GM21381 (cell line): ENCODE measurements at regions not wholly inside any gene's neighbourhood (a gene's known extent, or its start where the extent isn't known, plus 50 kb on each side); places are given as distances from the start of the nearest gene placed in this dataset.
"Not testable (repeated sequence)": the region's sequence is repeated elsewhere in the genome, so short reads cannot be mapped to it uniquely, and the experiment has no call there.

ENCODE experiments used
- ATAC-seq: cut with Tn5 transposase; IDR thresholded peaks from one replicate; pipeline ENCODE4 v1.9.1; 2021; ENCODE audit warnings: mild to moderate bottlenecking, moderate library complexity; ENCODE audit not compliant: unreplicated experiment

DNA sequence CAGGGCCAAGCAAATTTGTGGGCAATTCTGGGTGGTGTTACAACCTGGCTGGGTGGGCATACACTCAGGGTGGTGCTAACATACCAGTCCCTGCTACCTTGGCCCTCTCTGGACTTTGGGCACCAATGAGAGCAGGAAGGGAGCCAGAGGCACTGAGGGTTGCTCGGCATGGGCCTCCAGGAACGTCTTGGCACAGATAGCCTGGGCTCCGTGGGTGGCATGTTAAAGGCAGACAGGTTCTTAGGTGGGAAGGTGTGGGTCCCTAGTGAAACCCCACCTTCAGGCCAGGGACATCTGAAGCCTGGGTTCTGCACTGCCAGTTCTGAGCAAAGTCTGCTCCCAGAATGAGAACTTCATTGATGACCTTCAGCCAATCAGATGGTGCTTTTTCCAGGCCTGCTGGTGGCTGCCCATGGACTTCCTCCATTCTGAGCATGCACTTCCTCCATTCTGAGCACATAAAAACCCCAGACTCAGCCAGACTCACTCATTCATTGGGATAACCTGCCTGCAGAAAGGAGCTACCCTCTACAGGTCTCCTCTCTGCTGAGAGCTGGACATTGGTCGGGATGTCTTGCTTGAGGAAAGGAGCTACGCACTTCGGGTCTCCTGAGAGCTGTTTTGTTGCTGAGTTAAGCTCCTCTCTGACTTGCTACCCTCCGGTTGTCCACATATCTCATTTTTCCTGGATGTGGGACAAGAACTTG, 2567.1 kb downstream of the PCDH9 start:
- no peak for ATAC-seq

DNA sequence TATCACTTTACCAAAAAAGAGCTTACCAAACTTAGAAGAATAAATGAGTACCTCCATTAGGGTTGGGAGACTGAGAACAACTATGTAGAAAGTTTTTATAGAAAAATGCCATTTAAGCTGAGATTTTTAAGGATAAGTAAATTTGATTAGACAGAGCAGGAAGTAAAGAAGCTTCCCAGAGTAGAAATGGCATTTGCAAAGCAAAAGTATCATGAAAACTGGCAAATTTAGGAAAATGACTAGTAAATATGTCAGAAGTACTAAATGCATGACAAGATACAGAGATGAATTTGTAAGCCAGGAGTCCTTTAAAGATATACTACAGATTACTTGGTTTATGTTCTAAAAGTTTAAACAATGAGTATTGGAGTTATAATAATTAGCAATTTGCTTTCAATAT, 2581.8 kb downstream of the PCDH9 start:
- ATAC-seq, result no peak

DNA sequence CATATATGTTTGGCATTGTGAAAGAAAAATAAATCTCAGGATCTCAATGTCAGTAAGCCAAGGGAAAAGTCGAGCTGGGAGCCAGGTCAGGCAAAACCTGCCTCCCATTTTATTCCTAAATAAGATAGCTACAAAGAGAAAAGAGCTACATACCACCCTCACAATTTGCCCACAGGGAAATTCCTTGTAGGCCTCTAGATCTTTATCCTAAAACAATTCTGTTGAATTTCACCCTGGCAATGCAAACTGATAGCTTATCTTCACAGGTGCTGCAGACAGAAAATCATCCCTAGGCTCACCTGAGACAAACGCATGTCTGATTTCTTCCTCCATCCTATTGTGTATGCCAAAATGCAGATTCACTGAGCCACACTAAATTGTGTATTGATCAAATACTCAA, 2587.1 kb downstream of the PCDH9 start:
- no peak for ATAC-seq

DNA sequence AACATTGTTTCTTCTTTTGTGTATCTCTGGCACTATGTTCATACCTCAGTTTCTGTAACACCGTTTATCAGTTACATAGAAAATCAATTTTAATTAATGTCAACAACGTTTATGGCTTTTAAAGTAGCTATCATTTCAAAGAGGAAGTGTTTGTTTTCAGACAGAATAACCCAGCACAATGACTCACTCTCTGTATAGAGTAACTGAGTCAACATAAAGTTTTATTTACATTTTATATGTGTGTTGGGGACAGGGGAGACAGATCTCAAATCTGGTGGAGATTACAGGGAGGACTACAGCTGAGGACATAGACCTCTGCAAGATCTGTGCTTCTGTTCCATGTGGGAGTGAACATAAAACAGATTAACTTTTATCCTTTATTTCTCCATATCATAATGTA, 2590.1 kb downstream of the PCDH9 start:
- ATAC-seq, result no peak

DNA sequence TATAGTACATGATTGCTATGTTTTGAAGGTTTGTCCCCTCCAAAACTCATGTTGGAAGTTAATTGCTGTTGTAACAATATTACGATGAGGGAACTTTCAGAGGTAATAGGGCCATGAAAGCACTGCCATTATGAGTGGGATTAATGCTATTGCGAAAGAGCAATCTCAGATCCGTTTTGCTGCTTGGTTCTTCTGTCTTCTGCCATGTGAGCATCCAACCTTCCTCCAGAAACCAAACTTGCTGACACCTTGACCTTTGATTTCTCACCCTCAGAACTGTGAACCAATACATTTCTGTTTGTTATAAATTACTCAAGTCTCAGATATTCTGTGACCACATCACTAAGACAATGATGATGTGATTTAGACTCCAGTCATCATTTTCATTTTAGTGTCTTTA, 2590.9 kb downstream of the PCDH9 start:
- no peak for ATAC-seq

DNA sequence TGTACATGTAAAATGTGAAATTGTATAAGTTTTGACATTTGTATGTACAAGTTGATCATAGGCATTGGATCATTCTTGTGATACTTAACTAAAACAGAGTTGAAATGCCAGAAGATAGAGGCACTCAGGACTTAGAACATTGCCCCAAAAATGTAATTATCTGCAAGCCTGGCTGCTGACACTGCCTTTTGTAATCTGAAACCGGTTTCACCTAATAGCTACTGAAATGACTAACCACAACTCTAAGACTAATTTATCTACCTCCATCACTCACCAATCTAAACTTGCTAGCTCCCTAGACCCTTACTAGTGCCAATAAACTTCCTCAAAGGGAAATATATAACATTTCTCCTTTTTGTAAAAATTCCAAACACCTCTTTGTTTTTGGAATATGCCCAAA, 2596.2 kb downstream of the PCDH9 start:
- ATAC-seq, result no peak

DNA sequence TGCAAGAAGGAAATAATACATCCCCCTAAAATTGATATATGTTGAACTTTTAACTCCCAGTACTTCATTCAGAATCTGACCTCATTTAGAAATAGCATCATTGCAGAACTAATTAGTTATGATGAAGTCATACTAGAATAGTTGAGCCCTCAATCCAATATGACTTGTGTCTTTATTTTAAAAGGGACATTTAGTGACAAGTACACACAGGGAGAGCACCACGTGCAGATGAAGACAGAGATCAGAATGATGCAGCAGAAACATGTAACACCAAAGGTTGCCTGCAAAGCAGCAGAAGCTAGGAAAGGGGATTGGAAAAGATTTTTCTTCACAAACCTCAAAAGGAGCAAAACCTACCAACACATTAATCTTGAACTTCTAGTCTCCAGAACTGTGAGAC, 2602.5 kb downstream of the PCDH9 start:
- no peak for ATAC-seq

DNA sequence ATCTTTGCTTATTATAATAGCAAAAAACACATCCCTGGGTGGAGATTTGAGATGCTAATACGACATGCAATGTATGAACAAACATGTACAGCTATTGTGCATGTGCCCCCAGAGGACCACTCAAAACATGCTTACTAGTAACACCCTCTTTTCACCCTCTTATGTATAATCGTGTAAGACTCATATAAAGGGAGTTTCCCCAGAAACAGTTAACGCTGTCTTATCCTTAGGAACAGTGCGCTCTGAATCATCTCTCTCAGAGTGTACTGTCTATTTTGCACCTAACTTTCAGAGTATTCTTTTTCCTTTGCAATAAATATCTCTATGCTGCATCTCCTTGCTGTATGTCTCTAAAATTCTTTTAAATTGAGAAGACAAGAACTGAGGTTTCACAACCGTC, 2604.0 kb downstream of the PCDH9 start:
- ATAC-seq, result no peak

DNA sequence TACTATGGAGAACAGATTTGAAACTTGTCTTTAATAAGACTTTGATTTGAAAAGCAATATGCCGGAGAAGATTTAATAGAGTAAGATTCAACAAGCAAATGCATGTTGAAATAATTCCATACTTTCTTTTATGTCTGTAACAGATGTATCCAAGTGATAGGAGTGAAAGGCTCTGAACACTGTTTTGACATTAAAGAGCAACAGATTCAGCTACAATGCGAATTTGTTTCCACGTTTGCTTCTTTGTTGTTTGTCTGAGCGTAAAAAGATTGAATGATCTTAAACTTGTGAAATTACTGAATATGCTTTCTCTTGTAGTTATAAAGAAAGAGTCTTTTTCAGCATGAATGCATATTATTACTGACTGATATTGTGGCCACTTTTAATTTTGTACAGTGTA, 2612.9 kb downstream of the PCDH9 start:
- ATAC-seq, result no peak

DNA sequence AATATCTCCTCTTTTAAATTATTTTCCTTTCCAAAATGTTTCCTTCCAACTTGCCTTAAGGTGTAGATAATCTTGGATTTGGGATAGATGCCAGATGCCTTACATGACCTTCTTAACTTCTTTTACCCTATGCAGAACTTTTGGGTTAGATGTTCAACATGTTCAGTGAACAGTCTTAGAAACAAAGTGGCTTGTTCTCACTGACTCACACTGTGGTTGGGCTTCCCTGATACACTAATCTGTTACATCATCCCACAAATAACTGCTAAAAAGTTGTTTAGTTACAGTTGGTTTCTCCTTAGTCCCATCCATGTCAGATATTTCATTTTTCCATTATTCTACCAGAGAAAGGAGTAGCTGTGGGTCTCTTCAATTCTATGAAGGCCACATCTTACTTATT, 2638.2 kb downstream of the PCDH9 start:
- no peak for ATAC-seq

DNA sequence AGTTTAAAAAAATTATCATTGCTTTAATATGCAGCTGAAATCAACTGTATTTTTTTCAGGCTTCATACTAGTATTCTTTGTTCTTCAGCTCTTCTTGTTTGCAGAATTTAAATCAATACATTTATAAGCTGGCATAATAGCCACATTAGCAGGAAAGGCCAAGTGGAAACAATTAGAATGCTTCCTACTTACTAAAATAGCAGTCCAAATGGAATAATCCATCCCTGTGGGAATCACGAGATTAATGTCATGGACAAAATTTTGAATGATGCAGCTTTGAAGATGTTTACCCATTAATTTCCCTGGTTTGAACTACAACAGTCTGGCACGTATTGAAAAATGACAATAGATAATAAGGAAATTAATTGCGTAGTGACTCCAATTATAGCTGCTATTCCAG, 2650.8 kb downstream of the PCDH9 start:
- no peak for ATAC-seq

DNA sequence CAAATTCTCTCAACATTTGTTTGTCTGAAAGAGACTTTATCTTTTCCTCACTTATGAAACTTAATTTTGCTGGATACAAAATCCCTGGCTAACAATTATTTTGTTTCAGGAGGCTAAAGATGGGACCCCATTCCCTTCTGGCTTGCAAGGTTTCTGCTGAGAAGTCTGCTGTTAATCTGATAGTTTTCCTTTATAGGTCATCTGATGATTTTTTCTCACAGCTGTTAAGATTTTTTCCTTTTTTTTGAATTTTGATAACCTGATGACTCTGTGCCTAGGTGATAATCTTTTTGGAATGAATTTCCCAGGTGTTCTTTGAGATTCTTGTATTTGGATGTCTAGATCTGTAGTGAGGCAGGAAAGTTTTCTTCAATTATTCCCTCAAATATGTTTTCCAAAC, 2661.4 kb downstream of the PCDH9 start:
- no peak for ATAC-seq

DNA sequence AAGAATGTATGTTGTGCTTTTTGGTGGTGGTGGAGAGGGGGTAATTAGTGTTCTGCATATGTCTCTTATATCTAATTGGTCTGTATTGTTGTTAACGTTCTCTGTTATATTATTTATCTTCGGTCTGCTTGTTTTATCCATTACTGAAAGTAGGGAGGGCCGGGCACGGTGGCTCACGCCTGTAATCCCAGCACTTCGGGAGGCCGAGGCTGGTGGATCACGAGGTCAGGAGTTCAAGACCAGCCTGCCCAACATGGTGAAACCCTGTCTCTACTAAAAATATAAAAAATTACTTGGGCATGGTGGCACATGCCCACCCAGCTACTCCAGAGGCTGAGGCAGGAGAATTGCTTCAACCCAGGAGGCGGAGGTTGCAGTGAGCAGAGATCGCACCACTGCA, 2672.1 kb downstream of the PCDH9 start:
- not testable (repeated sequence) for ATAC-seq

DNA sequence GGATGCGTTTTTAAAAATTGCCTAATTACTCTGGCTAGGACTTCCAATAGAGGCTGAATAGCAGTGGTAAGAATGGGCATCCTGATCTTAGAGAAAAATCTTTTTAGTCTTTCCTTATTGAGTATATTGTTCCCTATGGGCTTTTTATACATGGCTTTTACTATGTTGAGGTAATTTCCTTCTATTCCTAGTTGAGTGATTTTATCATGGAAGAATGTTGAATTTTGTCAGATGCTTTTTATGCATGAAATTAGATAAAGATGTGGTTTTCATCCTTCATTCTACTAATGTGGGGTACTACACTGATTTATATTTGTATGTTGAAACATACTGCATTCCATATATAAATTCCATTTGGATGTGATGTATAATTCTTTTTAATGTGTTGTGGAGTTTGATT, 2673.8 kb downstream of the PCDH9 start:
- no peak for ATAC-seq

DNA sequence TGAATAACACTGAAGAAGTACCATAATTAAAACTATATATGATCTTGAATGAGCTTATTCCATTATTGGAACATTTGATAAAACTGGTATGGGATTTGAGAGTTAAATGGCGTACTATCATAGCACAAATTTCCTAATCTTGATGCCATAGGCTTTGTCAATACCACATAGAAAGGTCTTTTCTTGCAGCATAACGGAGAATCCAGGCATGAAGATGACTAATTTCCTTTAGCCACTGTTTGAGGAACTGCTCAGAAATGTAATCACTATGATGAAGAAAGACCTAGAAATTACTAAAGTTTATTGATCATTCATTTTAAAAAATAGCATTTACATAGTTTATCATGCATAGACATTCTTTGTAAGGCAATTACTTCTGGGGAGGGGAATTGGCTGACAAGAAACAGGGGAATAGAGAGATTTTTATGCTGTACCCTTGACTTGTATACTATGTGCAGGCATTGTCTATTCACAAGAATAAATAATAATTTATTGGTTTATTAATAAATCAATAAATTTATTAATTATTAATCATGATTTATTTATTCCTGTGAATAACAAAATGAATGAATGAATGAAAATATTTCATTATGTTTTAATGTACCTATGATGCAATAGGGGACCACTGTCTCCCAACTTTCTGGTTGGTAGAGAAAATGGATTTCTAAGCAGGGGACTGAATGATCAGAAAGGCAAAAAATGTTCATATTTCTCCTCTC, 2676.6 kb downstream of the PCDH9 start:
- ATAC-seq, result no peak

DNA sequence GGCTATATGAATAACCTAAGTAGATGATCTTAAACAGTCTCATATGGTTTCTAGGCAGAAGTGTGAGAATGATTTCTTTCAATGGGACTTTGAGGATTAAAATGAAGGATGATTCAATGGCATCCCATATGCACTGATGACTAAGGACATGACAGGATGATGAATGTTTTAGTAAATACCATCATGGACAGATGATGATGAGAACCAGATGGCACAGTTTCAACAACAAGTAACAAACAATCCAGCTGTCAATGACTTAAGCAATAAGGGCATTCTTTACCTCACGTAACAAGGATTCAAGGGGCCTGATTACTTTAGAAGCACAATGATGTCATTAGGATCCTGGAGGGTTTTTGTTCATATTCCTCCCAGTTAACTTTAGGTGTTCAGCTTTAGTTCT, 2678.4 kb downstream of the PCDH9 start:
- ATAC-seq, result no peak

DNA sequence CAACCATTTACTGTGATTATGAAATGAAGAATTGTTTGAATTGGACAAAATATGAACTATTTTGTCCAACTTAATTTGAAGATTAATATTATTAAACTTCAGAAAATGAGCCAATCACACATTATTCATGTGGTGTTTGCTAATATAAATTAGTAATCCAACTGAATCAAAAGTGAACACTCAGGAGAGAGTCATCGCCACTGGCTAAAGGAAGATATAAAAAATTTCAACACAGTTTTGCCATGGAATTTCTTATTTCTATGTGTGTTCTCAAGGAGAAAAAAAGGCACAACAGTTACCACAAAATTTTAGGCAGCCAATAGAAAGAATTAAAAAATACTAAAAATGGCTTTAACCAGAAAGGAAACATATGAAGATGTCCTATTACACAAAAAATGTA, 2683.8 kb downstream of the PCDH9 start:
- ATAC-seq, result no peak

DNA sequence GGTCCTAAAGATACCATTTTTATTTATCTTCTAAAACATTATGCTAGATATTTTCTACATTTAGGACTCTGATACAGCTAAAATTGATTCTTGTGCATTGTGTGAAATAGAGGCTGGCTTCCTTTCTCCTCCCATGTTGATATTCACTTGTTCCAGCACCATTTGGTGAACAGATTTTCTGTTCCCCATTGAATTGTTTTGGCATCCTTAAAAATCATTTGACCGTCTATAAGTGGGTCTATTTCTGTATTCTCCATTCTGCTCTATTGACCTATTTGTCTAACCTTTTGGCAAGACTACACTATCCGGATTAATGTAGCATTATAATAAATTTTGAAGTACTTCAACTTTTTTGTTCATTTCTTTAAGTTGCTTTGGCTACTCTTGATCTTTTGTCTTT, 2689.2 kb downstream of the PCDH9 start:
- no peak for ATAC-seq

DNA sequence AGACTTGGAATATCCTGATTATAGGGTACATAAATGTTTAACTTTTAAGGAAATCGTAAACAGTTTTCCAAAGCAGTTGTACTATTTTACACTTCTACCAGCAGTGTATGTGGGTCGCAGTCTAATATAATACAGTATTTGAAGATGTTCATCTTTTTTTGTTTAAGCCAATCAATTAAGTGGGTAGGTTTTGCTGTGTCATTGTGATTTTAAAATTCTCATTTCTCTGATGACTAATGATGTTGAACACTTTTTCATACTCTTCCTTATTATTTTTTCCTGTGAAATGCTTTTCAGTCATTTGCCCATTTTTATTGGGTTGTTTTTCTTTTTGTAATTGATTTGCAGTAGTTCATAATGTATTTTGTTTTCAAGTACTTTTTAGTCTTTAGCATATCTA, 2689.7 kb downstream of the PCDH9 start:
- no peak for ATAC-seq

DNA sequence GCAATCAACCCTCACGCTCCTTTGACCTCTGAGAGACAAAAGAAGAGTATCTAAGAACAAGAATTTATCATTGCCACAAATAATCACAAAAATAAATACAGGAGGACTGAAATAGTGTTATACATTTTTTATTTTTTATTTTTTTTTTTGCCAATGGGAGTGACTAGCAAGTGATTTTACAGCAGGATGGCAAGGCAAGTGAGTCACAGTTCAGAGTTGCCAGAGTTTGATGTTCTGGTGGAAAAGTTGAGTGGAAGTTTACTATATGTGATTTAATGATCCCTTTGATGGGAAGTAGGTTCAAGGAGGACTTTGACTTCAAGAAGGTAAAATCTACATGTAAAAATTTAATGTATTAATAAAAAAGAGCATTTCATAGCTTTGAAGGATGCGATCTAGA, 2691.4 kb downstream of the PCDH9 start:
- no peak for ATAC-seq

DNA sequence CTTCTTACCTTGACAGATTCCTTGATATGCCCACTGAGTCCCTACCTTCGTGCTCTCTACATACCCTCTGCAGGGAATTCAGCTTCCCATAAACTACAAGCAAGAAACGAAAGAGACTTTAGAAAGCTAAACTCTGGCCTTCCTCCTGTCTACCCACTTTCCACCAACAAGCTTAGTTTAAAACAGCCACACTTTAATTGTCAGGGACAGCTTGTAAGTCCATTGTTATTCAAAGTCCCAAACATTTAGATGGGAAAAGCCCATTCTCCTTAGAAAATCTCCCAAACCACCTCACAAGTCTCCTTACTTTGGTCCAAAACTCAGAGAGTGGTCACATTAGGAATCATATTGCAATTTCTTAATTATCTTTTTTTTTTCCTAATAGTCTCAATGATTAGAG, 2695.8 kb downstream of the PCDH9 start:
- no peak for ATAC-seq

DNA sequence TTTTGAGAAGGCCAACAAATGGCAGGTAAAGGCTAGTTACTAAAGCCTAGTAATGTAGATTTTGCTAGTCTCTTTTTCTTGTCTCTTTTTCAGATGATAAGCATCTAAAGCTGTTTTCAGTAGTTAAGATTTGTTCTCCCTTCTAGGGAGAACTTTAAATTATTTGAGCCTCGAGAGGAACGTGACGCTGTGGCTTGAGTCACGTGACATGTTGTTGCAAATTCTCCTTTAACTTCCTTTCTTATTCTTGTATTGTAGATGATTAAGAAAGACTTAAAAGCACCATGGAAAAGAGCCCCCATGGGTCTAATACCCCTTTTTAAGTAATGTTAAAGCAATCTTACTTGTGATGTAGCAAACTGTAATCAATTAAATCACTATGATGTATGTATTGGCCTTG, 2698.7 kb downstream of the PCDH9 start:
- ATAC-seq, result no peak
